SW480 (cell line): ENCODE measurements at regions not wholly inside any gene's neighbourhood (a gene's known extent, or its start where the extent isn't known, plus 50 kb on each side); places are given as distances from the start of the nearest gene placed in this dataset.
"Not testable (repeated sequence)": the region's sequence is repeated elsewhere in the genome, so short reads cannot be mapped to it uniquely, and the experiment has no call there.

Experiments
- DNase-seq: peaks from one replicate; pipeline ENCODE4 v3.0.0-alpha.2; 2016; ENCODE audit warnings: low spot score

DNA sequence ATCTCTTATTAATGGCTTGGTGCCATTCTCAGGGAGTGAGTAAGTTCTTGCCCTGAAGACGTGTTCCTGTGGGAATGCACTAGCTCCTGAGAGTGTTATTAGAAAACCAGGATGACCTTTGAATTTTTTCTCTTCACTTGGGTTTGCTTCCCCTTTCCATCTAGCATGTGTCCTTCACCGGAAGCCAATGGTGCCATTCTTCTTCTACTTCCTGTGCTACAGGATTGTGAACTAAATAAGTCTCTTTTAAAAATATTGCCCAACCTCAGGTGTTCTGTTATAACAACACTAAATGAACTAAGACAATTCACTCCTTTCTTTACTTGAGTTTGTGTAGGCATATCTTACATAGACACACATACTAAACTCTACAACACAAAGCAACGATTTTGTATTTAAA lies 447.0 kb downstream of the SOX11 start:
- no peak for DNase-seq

DNA sequence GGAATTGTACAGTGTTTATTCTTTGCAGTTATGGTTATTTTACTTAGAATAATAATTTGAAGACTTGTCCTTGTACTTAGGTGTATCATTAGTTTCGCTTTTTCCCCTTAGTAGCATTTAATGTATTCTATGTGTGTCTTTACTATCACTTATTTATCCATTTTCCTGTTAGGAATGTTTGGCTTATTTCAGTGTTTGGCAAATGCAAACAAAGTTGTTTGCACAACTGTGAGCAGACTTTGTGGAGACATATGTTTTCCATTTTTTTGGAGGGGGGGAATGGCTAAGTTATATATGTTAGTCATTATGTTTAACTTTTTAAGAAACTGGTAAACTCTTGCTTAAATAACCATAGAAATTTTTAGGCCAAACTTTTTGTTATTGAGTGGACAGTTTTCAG lies 447.7 kb downstream of the SOX11 start:
- DNase-seq, result no peak

DNA sequence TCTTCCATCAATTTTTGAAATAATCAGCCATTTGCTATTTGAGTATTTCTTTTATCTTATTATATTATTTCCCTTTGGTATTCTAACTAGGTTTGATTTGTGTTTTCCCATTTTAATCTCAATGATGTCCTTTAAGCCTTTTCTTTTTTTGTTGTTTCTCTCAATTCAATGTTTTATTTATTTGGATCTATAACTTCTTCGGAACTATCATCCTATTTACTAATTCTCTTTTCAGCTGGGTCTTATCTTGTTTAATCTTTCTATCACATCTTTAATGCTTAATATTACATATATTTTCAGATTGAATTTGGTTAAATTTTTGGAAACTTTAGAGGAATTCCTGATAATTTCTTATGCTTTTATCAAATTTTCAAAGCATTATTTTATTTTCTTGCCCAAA lies 448.3 kb downstream of the SOX11 start:
- DNase-seq, result no peak

- no peak for DNase-seq
Measured at GRCh38 chr2:6143812-6144211, 451.6 kb downstream of the SOX11 start.

DNA sequence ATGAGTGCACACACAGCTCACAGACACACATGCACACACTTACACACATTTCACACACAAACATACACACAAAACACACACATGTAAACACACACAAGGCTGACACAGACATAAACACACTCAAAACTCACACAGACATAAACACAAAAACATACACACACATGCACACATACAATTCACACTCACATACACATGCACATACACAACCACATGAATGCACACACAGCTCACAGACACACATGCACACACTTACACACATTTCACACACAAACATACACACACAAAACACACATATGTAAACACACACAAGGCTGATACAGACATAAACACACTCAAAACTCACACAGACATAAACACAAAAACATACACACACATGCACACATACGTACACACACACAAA lies 455.0 kb downstream of the SOX11 start:
- not testable (repeated sequence) for DNase-seq

- no peak for DNase-seq
Measured at GRCh38 chr2:6148882-6149281, 456.7 kb downstream of the SOX11 start.

DNA sequence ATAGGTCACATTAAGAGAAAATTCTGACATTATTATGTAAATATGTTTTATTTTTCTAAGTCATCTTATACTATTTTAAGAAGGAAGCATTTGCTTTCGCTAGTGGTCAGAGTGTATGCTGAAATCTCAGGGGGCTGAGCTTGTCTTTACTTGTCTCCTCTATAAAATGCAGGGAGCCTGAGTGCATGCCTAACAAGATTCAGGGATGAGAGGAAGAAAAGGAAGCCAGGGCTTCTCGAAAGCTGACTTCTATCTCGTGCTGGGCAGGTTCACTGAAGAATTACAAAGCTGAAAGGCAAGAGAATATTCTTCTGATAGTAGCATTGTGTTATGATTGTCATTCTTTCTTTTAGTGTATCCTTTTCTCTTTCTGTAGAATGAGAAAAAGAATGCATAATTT lies 467.4 kb downstream of the SOX11 start:
- no peak for DNase-seq

DNA sequence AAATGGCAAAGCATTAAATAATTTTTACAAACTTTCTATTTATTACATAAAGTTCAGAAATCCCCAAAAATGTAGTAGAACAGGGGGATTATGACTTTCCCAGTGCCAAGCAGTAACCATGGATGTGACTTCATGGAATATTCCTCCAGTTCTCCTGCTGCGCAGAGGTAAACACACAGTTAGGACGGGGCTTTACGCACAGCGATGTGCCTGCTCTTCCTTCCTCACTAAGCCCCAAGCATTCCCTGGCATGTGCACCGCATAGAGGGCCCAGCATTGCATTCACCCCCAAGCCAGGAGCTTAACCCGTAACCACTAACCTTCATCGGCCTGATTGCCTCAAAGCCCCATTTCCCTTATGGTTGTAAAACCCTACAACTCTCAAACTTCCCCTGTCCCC lies 471.7 kb downstream of the SOX11 start:
- DNase-seq, result no peak

DNA sequence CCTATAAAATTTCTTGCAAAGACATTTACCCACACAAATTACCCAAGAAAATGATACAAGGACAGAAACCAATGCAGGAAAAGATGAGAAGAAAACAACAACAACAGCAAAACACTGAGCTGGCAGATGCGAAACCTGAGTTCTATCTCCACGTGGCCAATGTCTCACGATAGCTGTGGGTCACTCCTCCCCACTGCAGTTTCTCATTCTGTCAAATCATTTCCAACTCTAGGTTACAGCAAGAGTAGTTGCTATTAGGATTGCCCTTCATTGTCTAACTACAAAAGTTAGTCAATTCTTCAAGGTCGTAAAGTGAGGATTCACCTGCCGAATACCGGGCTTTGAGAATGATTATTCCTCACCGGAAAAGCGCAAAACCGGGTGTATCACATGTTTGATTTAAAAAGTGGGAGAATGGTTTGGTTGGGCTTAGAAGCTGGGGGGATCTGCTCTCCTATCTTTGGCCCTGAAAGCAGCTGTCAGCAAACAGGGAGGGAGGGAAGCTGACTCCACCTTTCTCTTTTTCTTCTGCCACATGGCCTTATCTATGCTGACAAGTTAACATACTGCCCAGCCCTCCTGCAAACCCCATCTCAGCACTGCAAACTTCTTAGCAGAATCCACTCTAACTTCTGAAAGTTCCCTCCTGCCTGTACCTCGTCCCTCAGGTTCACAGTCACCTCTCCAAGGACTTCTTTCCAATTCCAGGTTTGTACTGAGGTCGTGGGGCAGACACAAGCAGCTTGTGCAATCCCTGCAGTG lies 473.0 kb downstream of the SOX11 start:
- no peak for DNase-seq

DNA sequence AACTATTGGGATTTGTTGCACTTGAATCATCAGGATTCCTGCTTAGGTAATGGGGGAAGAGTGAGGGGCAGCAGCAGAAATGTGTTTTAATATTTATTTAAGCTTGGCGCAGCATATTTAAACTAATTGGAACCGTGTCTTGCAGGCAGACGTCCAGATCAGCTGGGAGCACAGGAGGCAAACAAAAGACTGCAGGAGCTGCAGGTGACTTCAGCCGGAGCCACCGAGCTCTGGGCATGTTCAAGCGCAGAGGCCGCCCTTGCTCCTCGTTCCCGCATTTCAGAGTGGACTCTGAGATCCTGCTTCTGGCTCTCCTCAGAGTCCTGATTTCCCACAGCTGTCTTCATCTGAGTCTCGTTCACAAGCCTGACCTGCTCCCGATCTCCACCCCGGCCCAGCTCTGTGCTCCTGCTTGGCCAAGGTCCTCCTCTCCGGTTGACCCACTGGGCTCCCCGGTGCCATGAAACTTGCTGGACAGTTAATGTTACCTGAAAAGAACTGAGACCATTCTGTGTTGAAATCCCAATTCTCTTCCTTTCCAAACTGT lies 475.5 kb downstream of the SOX11 start:
- DNase-seq, result no peak

- DNase-seq, result no peak
Measured at GRCh38 chr2:6168485-6168884, 476.3 kb downstream of the SOX11 start.

DNA sequence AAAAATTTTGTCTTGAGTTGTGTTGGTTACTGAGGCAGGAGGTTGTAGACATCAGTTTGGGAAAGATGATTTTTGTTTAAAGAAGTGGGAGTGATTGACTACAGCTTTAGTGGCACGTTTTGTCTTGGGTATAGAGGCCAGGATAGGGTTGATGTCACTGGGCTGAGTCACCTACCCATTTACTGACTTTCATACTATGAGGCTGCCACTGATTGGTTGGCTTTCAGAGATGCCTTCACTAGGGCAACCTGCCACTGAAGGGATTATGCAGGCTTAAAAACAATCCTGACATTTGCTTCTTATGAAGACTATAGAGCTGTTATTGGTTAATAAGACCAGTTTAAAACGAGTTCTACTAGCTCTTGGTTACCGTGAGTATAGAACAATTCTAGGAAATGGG lies 479.1 kb downstream of the SOX11 start:
- no peak for DNase-seq

GRCh38 chr2:6177811-6178210 lies 485.6 kb downstream of the SOX11 start:
- no peak for DNase-seq

GRCh38 chr2:6181525-6181924 lies 489.3 kb downstream of the SOX11 start:
- DNase-seq, result no peak

GRCh38 chr2:6181926-6182325 lies 489.7 kb downstream of the SOX11 start:
- DNase-seq, result no peak

- DNase-seq, result no peak
Measured at GRCh38 chr2:6183226-6183625, 491.0 kb downstream of the SOX11 start.

GRCh38 chr2:6184532-6185292 lies 492.5 kb downstream of the SOX11 start:
- DNase-seq, result no peak

DNA sequence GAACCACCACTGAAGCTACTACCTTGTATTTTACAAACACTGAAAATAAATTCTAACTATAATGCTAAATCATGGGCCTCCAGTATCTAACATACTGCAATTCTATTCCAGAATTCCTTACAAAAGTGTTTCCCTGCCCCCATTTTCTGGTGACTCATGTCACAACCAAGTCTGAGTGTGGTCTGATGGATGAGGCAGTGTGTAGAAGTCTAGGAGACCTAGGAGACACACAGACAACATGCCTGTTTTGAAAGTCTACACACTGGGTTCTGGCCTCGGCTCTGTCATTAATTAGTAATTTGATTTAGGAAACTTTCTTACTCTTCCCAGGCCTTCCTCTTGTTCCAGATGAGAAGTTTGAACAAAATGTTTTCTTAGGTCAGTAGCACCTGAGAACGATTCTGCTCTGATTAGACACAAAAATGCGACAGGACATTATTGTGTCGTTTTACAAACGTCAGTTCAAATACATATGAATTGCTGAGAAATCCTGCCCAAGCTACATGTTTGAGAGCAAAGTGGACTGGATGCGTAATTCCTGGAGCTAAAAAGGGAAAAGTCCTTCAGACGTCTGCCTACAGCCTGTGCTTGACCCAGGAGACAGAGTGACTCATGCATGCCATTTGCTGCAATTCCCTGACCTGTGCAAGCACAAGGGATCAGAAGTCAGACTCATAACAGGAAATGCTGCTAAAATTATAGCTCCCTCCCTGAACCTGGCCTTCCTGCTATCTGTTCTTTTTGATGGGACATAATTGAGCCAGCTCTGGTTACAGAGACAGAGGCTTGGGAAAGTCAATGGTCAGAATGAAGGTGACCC lies 494.4 kb downstream of the SOX11 start:
- peak; percentile 20 for DNase-seq

DNA sequence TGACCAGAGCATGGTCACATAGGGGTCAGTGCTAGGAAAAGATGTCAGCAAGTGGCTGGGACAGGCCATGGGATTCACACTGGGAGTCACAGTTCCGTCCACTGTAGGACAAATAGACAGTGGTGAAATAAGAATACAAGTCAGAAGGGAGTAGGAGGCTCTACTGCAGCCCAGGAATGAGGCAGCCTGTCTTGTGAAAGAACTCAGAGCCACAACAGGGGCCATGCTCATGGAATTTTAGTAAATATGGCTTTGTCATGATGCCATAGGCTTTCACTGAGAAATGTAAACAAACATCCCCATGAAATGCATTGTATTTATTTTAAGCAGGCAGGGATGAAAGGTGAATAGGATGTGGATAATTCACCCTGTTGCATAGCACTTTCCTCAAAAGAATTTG lies 504.3 kb downstream of the SOX11 start:
- DNase-seq, result no peak

DNA sequence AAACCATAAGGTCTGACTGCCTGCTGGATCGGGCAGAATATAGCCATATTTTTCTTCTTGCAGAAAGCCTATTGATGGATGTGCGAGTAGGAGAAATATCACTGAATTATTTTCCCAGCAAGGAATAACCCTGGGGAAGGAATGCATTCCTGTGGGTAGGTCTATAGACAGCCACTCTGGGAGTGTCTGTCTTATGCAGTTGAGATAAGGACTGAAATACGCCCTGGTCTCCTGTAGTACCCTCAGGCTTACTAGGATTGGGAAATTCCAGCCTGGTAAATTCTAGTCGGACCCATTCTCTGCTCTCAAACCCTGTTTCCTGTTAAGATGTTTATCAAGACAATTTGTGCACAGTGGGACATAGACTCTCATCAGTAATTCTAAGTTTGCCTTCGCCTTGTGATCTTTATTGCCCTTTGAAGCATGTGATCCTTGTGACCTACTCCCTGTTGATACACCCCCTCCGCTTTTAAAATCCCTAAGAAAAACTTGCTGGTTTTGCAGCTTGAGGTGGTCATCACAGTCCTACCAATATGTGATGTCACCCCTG lies 506.3 kb downstream of the SOX11 start:
- DNase-seq, result not testable (repeated sequence)

GRCh38 chr2:6202756-6203155 lies 510.6 kb downstream of the SOX11 start:
- DNase-seq, result no peak

GRCh38 chr2:6203291-6203959 lies 511.2 kb downstream of the SOX11 start:
- no peak for DNase-seq
